Activated CD4-positive, alpha-beta memory T cell treated with anti-CD3 and anti-CD28 coated beads for 36 hours (primary cell): ENCODE measurements at regions not wholly inside any gene's neighbourhood (a gene's known extent, or its start where the extent isn't known, plus 50 kb on each side); places are given as distances from the start of the nearest gene placed in this dataset.

Experiments
- CTCF ChIA-PET: fragments of 350-600 bp; sonication (Branson Sonifier 250); formaldehyde crosslinking; loops from one replicate; lab custom pipeline; 2021; ENCODE audit warnings: antibody characterized with exemption, inconsistent platforms; lab: Charles Lee
- POLR2A ChIA-PET: fragments of 350-600 bp; sonication (Branson Sonifier 250); formaldehyde crosslinking; loops from one replicate; lab custom pipeline; 2021; ENCODE audit warnings: antibody characterized with exemption; lab: Charles Lee
- DNase-seq: peaks from one replicate; pipeline ENCODE4 v3.0.0-alpha.2; 2020
- H3K27ac Mint-ChIP-seq: one replicate; pipeline ENCODE4 v1.8.0; 2021; ENCODE audit warnings: mixed read lengths
- H3K27me3 Mint-ChIP-seq: one replicate; pipeline ENCODE4 v1.8.0; 2021; ENCODE audit warnings: mixed read lengths
- H3K36me3 Mint-ChIP-seq: one replicate; pipeline ENCODE4 v1.8.0; 2021; ENCODE audit warnings: mixed read lengths
- H3K4me1 Mint-ChIP-seq: one replicate; pipeline ENCODE4 v1.8.0; 2021; ENCODE audit warnings: low read depth, mixed read lengths
- H3K4me3 Mint-ChIP-seq: one replicate; pipeline ENCODE4 v1.8.0; 2021; ENCODE audit warnings: mild to moderate bottlenecking, mixed read lengths
- H3K9me3 Mint-ChIP-seq: one replicate; pipeline ENCODE4 v1.8.0; 2021; ENCODE audit warnings: mixed read lengths
- intact Hi-C: fragments of 100-400 bp; cut with micrococcal nuclease; formaldehyde crosslinking; loops from one replicate; pipeline ENCODE4 v1.15.1; 2023

DNA sequence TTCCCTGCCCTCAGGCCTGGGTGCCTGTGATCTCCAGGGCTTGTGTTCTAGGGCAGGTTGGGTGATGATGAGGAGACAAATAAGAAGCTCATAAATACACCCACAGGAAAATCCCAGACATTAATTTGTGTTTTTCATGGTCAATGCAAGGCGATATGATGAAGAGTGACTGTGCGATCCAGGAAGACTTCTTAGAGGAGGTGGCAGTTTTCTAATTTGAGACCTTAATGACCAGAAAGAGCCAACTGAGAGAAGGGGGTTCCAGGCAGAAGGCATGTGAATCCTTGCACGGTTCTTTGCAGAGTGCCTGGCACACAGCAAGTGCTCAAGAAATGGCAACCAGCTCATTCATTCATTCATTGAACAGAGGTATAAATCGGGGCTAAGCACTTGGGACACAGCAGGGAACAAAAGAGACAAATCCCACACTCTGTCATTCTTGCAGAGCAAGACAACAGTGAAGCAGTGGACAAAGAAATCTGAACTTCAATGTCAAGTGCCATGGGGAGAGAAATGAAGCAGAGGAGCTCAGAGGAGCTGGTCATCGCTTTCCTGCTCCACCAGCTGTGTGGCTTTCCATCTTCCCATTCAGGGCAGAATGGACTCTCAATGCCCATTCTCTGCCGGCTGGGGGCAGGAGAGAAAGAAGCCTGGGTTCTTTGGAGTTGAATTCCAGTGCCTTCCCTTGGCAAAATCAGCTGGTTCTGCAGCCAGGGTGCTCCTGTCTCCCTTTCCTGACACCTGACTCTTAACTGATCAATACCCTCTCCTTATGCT is 128.3 kb downstream of the AACS start:
- POLR2A ChIA-PET = no interaction called here
- Mint-ChIP-seq H3K27ac (no peak overlapping the region), H3K36me3 (no peaks in the 10 kb centered on the region), H3K4me3 (no peak overlapping the region), H3K27me3 (peaks cover 40% of the 10 kb centered on the region), H3K4me1 (no peaks in the 10 kb centered on the region), H3K9me3 (no peaks in the 10 kb centered on the region)
- no peak for DNase-seq
- intact Hi-C loops = no loop called here
- CTCF ChIA-PET = interaction anchor here (1.4 kb wide), 1 partner anchor 10 kb away, joined by 6 read pairs; no protein-coding TSS in a partner anchor

DNA sequence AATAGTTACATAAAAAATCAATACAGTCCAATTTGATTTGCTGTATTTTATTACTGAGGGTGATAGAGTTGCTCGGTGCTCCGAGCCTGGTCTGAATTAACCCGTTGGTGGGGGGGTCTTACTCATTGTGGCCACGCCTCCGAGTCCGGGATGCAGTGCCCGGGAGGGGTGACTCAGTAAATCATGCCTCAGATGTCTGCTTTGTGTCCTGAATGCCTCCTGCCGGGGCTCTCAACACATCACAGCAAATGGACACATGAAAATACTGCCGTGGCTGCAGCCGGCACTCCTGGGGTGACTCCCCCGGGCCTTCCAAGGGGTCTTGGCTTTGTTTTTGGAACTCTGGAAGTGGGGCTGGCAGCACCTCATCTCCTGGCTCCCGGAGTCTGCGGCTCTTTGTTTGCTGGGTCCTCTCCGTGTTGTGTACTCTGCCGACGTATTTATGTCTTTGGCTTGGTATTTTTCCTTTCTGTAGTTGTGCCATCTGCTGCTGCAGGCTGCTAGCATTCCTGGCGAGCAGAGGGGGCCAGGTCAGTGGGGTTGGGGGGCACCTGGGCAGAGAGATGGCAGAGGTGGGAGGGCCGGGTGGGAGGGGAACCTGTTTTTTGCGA is 129.0 kb downstream of the AACS start:
- peaks cover 37% of the 10 kb centered on the region for H3K27me3 Mint-ChIP-seq

DNA sequence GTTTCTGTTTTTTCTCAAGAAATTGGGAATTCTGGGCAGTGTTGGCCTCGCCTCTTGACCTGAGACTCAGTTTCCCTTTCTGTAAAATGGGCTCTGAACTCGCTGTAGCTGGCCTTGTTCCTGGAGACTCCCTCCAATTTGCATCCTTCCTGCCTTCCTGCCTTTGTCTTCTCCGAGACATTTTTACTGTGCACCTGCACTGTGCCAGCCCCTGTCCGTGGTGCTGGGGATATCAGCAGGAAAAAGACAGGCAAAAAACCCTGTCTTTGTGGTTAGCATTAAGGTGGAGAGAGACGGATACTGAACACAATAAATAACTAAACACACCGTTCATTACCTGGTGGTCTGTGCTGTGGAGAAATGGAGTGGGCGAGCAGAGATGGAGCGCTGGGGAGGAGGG is 129.8 kb downstream of the AACS start:
- Mint-ChIP-seq H3K36me3 (no peaks in the 10 kb centered on the region), H3K4me1 (no peaks in the 10 kb centered on the region), H3K27me3 (peaks cover 35% of the 10 kb centered on the region), H3K4me3 (no peak overlapping the region), H3K9me3 (no peaks in the 10 kb centered on the region), H3K27ac (no peak overlapping the region)
- no peak for DNase-seq
- ChIA-PET POLR2A (no interaction called here), CTCF (no interaction called here)
- intact Hi-C loops = no loop called here

More for the DNA sequence above, 129.0 kb downstream of the AACS start:
- Mint-ChIP-seq H3K4me1 (no peaks in the 10 kb centered on the region), H3K27ac (no peak overlapping the region), H3K36me3 (no peaks in the 10 kb centered on the region), H3K4me3 (no peak overlapping the region), H3K9me3 (no peaks in the 10 kb centered on the region)
- ChIA-PET POLR2A (no interaction called here), CTCF (interaction anchor here (1.4 kb wide), 1 partner anchor 11 kb away, joined by 6 read pairs; no protein-coding TSS in a partner anchor)
- intact Hi-C loops = no loop called here
- DNase-seq = no peak

DNA sequence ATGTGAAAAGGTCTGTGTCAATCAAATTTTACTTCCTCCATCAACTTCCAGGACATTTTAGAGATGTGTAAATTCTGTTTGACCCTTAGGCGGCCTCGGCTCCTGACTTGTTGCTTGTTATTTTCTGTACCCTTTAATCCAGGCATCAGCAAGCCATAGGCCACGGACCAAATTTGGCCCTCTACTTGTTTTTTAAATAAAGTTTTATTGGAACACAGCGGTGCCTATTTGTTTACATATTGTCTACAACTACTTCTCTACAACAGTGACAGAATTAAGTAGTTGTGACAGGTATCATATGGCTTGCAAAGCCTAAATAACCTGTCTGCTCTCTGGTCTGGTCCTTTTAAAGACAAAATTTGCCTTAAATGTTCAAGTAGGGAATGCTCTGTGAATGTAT is 132.1 kb downstream of the AACS start:
- intact Hi-C loops = no loop called here
- Mint-ChIP-seq H3K9me3 (no peaks in the 10 kb centered on the region), H3K4me1 (no peaks in the 10 kb centered on the region), H3K27ac (no peak overlapping the region), H3K27me3 (peaks cover 30% of the 10 kb centered on the region), H3K4me3 (no peak overlapping the region), H3K36me3 (no peaks in the 10 kb centered on the region)
- ChIA-PET POLR2A (no interaction called here), CTCF (interaction anchor here (2.2 kb wide), 1 partner anchor 14 kb away, joined by 9 read pairs; no protein-coding TSS in a partner anchor)
- no peak for DNase-seq

DNA sequence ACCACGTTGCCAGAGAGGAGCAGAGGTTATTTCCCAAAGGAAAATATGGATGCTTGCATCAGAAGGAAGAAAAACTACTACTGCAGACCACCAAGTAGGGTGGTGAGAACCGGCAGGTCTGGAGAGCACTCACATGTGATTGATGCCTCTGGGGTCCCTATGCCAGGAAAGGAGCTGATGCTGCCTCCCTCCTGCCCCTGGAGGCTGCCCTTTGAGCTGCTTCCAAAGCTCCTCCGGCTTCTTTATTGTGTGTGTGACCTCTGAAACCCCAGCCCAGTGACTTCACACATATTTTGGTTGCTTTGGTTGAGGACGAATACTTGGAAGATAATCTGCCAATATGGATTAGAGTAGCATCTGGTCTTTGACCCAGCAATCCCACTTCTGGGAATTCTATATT is 133.4 kb downstream of the AACS start:
- no peak overlapping the region for H3K4me3 Mint-ChIP-seq
- H3K27me3 Mint-ChIP-seq = peaks cover 21% of the 10 kb centered on the region
- no peaks in the 10 kb centered on the region for H3K9me3 Mint-ChIP-seq
- H3K4me1 Mint-ChIP-seq = no peaks in the 10 kb centered on the region
- DNase-seq = no peak
- no peak overlapping the region for H3K27ac Mint-ChIP-seq
- H3K36me3 Mint-ChIP-seq = no peaks in the 10 kb centered on the region
- intact Hi-C loops = no loop called here
- ChIA-PET CTCF (interaction anchor here (1.0 to 2.2 kb wide), 2 partner anchors 14 to 15 kb away, joined by 4 to 9 read pairs; no protein-coding TSS in a partner anchor), POLR2A (no interaction called here)

DNA sequence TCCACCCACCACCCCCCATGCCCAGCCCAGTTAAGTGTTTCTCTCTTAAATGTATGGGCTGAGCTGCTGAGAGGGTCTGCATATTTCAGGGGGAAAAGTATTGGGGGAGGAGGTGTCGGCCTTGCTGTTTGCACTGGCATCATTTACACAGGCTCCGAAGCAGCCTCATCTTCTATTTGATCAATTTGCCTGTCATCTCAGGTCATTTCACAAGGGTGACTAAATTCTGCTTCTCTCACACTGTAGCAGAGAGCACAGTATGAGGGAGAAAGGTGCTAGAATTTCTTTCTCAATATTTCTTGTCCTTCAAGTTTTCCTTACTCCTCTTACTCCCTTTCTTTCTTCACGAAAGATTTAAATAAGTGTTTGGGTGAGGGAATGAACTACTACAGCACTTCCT is 135.9 kb downstream of the AACS start:
- CTCF ChIA-PET = no interaction called here

DNA sequence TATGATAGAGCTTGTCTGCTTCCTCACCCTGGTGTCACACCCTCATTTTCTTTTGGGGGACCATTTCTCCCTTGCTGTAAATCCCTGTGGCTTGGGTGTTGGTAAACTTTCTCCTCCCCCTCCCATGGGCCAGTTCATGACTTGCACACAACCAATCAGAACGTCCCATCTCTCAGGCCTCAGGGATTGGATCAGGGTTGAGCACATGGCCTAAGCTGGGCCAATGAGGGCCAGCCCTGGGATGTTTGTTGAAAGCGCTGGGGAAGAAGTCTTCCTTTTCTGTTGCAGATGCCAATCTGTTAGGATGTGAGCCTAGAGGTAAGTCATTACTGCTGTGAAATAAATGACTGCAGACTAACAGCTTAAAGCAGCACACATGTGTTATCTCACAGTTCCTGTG is 136.7 kb downstream of the AACS start:
- no peak for DNase-seq
- H3K4me3 Mint-ChIP-seq = no peak overlapping the region
- peaks cover 11% of the 10 kb centered on the region for H3K27me3 Mint-ChIP-seq
- H3K27ac Mint-ChIP-seq = no peak overlapping the region
- H3K9me3 Mint-ChIP-seq = no peaks in the 10 kb centered on the region
- no peaks in the 10 kb centered on the region for H3K36me3 Mint-ChIP-seq
- ChIA-PET POLR2A (no interaction called here), CTCF (interaction anchor here (1.8 kb wide), 1 partner anchor 19 kb away, joined by 15 read pairs; no protein-coding TSS in a partner anchor)
- H3K4me1 Mint-ChIP-seq = no peaks in the 10 kb centered on the region
- intact Hi-C loops = no loop called here

More for the DNA sequence above, 135.9 kb downstream of the AACS start:
- peaks cover 9% of the 10 kb centered on the region for H3K27me3 Mint-ChIP-seq
- DNase-seq = no peak
- H3K4me3 Mint-ChIP-seq = no peak overlapping the region
- H3K4me1 Mint-ChIP-seq = no peaks in the 10 kb centered on the region
- H3K9me3 Mint-ChIP-seq = no peaks in the 10 kb centered on the region
- H3K27ac Mint-ChIP-seq = no peak overlapping the region
- POLR2A ChIA-PET = no interaction called here
- H3K36me3 Mint-ChIP-seq = no peaks in the 10 kb centered on the region
- intact Hi-C loops = no loop called here

DNA sequence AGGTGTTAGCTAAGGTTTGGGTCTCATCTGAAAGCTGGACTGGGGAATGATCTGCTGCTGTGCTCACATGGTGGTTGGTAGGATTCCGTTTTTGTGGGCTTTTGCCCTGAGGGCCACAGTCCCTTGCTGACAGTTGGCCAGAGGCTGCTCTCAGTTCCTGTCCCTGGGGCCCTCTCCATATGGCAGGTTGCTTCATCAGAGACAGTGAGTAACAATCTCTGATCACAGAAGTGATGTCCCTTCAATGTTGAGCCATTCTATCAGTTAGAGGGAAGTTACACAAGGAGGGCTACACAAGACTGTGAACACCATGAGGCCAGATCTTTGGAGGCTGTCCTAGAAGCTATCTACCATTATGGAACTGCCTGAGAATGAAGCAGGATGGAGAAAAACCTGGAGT is 137.2 kb downstream of the AACS start:
- Mint-ChIP-seq H3K36me3 (no peaks in the 10 kb centered on the region), H3K27ac (no peak overlapping the region), H3K4me3 (no peak overlapping the region), H3K9me3 (no peaks in the 10 kb centered on the region), H3K27me3 (peaks cover 11% of the 10 kb centered on the region), H3K4me1 (no peaks in the 10 kb centered on the region)
- intact Hi-C loops = no loop called here
- DNase-seq = no peak
- CTCF ChIA-PET = interaction anchor here (1.8 kb wide), 1 partner anchor 19 kb away, joined by 15 read pairs; no protein-coding TSS in a partner anchor
- POLR2A ChIA-PET = no interaction called here

DNA sequence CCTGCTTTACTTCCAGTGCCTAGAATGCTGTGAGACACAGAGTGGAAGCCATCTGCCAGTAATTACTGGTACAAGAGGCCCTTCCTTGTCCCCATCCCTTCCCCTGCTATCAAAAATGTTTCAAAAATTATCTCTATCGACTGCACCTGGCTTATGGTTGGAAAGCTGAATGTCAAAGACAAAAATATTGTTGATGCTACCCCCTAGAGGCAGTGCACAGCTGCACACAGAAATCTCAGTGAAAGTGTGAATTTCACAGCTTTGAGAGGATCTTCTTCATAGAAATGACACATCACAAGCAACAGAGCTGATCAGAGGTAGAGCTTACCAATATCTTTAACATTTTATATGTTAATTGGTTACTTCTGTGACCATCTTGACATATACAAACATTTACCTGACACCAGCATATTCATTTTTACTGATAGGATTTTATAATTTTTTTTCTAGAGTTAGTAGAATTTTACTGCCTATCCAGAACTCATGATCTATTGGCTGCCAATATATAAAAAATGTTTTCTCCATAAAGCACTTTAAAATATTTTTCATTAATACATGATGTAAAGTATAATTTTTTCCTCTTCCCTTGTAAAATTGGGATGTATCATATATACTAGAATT is 138.0 kb downstream of the AACS start:
- intact Hi-C loops = no loop called here
- H3K36me3 Mint-ChIP-seq = no peaks in the 10 kb centered on the region
- H3K27ac Mint-ChIP-seq = no peak overlapping the region
- no peaks in the 10 kb centered on the region for H3K9me3 Mint-ChIP-seq
- DNase-seq = no peak
- POLR2A ChIA-PET = no interaction called here
- H3K4me1 Mint-ChIP-seq = no peaks in the 10 kb centered on the region
- peaks cover 14% of the 10 kb centered on the region for H3K27me3 Mint-ChIP-seq
- no peak overlapping the region for H3K4me3 Mint-ChIP-seq
- CTCF ChIA-PET = interaction anchor here (0.7 to 1.8 kb wide), 2 partner anchors 20 to 34 kb away, joined by 3 to 15 read pairs; no protein-coding TSS in a partner anchor

DNA sequence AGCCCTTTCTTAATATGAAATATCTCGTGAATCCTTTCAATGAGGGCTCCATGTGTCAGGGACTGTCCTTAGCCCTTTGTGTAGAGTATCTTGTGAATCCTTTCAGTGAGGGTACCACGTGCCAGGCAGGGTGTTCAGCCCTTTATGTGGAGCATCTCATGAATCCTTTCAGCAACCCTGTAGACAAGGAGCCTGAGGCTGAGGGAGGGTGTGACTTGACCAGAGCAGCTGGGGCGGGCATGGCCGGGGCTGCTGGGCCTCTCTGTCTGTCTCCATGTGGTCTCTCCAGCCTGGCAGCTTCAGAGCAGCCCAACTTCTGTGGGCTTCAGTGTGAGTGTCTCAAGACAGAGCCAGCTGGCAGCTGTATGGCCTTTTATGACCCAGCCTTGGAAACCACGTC is 140.2 kb downstream of the AACS start:
- ChIA-PET POLR2A (no interaction called here), CTCF (no interaction called here)
- Mint-ChIP-seq H3K4me1 (no peaks in the 10 kb centered on the region), H3K27me3 (peaks cover 14% of the 10 kb centered on the region), H3K9me3 (no peaks in the 10 kb centered on the region), H3K27ac (no peak overlapping the region), H3K4me3 (no peak overlapping the region), H3K36me3 (no peaks in the 10 kb centered on the region)
- DNase-seq = no peak
- intact Hi-C loops = no loop called here

DNA sequence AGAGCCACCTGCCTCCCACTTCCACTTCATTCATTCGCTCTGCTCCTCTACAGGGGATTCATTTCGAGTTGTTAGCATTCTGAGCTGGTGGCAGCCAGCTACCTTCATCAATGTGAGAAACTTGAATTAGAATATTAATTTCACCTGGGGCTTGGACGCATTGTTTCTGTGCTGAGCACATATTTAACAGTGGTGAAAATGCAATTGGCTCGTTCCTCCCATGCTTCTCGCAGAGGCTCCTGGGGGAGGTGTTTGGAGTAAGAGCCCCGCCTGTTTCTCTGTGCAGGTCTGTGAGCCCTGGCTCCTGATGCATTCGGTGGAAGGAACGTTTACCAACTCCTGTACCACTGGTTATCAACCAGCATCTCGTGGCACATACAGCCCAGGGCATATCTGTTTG is 141.5 kb downstream of the AACS start:
- no peak overlapping the region for H3K27ac Mint-ChIP-seq
- H3K4me3 Mint-ChIP-seq = no peak overlapping the region
- H3K9me3 Mint-ChIP-seq = no peaks in the 10 kb centered on the region
- no peak for DNase-seq
- CTCF ChIA-PET = no interaction called here
- POLR2A ChIA-PET = no interaction called here
- H3K36me3 Mint-ChIP-seq = no peaks in the 10 kb centered on the region
- intact Hi-C loops = no loop called here
- peaks cover 12% of the 10 kb centered on the region for H3K27me3 Mint-ChIP-seq
- H3K4me1 Mint-ChIP-seq = no peaks in the 10 kb centered on the region

DNA sequence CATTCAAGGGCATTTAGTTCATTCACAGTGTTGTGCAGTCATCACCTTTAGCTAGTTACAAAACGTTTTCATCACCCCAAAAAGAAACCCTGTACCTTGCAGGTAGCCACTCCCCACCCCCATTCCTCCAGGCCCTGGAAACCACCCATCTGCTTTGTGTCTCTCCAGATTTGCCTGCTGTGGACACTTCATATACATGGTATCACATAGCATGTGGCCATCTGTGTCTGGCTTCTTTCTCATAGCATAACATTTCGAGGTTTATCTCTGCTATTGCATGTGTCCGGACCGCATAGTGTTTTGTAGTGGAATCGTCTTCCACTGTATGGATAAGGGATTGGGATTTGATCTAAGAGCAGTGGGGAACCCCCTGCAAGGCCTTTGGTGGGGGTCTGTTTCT is 143.1 kb downstream of the AACS start:
- no peak overlapping the region for H3K4me3 Mint-ChIP-seq
- ChIA-PET POLR2A (no interaction called here), CTCF (no interaction called here)
- intact Hi-C loops = no loop called here
- no peaks in the 10 kb centered on the region for H3K4me1 Mint-ChIP-seq
- H3K27me3 Mint-ChIP-seq = peaks cover 14% of the 10 kb centered on the region
- H3K9me3 Mint-ChIP-seq = no peaks in the 10 kb centered on the region
- H3K27ac Mint-ChIP-seq = no peak overlapping the region
- no peaks in the 10 kb centered on the region for H3K36me3 Mint-ChIP-seq
- no peak for DNase-seq
